Hindlimb muscle (tissue), 1 donor: ENCODE measurements at regions not wholly inside any gene's neighbourhood (a gene's known extent, or its start where the extent isn't known, plus 50 kb on each side); places are given as distances from the start of the nearest gene placed in this dataset.
A peak's percentile ranks its signal among the peaks of the same experiment; 100 is the strongest.

ENCODE experiments used
- DNase-seq: peaks from one replicate; pipeline ENCODE4 v3.0.0-alpha.2; 2013

DNA sequence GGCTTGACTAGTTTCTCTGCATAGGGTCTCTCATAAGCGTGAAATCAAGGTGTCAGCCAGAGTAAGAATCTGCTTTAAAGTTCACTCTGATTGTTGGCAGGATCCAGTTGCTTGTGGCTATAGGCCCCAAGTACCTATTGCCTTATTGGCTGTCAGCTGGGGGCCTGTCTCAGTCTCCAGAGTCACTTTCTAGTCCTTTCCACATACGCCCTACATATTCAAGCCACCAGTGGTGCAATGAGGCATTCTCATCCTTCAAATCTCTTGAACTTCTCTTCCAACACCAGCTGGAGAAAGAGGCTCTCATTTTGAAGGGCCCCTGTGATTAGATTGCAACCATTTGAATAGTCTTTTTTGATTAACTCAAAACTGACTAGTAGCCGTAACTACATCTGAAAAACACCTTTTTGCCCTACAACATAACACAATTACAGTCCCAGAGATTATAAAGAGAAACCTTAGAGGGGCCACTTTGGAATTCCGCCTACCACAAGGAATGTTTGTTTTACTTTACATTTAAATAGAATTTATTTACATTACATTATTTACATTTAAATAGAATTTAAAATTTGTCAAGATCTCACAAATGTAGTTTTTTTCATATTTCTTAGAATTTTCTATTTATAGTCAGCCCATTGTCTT lies 520.1 kb downstream of the DSC3 start:
- DNase-seq, result no peak

- no peak for DNase-seq
Measured at GRCh38 chr18:30514059-30514458, 528.5 kb downstream of the DSC3 start.

DNA sequence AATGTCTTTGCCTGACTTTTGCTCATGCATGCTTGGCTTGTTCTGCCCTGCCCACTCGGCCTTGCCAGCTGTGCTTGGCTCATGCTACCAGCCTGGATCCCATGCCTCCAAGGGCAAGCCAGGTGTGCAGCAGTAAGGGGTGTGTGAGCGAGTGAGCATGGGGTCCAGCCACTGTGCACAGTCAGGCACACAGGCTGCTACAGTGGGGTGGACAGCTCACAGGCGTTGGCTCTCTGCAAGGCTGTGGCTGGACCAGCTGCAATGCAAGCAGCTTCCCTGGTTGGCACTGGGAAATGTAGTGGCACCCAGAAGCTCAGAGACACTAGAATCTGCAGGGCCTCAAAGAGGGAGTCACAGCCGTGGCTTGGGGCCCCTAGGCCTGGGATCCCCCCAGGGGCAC lies 529.7 kb downstream of the DSC3 start:
- DNase-seq, result no peak

DNA sequence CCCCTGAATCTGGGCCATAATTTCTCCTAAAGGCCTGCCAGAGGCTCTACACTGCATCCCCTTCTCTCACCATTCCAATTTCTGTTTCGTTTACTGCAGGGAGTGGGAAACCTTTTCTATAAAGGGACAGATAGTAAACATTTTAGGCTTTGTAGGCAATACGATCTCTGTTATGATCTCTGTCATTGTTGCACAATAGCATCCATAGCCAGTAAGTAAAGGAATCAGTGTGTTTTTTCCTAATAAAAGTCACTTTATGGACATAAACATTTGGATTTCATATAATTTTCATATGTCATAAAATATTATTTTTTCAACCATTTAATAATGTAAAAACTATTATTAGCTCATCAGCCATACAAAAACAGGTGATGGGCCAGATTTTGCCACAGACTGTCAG lies 531.7 kb downstream of the DSC3 start:
- no peak for DNase-seq

DNA sequence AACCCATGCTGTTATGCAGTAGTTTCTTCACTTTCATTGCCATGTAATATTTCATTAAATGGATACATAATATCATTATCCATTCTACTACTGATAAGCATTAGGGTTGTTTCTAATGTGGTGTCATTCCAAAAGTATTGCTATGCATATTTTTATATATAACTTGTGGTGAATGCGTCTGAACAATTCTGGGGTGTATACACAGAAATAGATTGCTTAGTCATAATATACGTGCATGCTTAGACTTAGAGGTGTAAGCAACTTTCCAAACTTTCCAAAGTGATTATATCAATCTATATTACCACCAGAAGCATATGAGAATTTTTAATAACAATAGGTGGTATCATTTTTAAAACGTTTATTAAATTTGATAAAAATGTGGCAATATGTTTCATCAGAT lies 540.9 kb downstream of the DSC3 start:
- DNase-seq, result no peak

DNA sequence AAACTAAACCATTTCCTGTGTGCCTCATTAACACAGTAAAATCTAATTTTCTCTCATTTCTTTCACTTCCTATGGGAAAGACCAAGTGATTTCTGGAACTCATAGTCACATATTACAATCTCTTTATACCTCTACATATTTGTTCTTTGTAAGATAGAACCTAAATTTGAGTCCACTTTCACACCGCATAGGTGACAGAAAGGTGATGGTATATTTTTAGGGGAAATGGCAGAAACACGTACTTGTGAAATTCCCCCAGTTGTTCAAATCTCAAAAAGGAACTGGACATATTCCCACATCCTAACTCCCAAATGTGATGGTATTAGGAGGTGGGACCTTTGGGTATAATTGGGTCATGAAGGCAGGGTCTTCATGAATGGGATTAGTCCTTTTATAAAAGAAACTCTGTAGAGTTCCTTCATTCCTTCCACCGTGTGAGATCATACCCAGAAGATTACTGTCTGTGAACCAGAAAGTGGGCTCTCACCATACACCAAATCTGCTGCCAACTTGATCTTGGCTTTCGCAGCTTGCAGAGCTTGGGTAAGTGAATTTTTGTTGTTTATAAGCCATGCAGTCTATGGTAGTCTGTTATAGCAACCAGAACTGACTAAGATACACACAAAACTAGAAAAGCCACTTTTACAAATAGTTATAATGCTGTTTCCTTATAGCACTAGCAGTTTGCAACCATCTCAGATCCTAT lies 542.1 kb downstream of the DSC3 start:
- DNase-seq, result no peak

- no peak for DNase-seq
Measured at GRCh38 chr18:30499721-30500120, 542.8 kb downstream of the DSC3 start.

DNA sequence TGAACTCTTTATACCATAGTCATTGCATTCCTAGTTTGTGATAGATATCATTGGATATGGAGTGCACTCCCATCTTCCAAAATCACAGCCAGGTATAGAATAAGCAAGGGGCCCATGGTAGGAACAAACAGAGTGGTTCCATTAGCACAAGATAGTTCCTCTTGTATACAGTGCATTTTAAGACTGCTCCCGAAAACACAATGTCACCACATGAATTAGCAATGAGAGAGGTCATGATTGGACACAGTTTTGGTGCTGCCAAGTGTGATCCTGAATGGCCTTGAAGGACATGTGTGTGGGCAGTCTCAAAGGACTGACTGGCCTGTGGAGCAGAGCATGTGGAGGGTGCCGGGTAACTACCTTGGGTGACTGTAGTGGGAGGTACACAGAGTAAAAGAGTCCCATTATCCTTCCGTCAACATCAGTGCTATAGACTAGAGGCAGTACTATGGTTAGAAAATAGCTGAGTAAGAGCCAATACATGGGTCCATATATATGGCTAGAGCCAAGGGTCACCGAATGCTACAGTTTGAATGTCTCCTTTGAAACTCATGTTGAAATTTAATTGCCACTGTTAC lies 549.9 kb downstream of the DSC3 start:
- DNase-seq, result no peak

DNA sequence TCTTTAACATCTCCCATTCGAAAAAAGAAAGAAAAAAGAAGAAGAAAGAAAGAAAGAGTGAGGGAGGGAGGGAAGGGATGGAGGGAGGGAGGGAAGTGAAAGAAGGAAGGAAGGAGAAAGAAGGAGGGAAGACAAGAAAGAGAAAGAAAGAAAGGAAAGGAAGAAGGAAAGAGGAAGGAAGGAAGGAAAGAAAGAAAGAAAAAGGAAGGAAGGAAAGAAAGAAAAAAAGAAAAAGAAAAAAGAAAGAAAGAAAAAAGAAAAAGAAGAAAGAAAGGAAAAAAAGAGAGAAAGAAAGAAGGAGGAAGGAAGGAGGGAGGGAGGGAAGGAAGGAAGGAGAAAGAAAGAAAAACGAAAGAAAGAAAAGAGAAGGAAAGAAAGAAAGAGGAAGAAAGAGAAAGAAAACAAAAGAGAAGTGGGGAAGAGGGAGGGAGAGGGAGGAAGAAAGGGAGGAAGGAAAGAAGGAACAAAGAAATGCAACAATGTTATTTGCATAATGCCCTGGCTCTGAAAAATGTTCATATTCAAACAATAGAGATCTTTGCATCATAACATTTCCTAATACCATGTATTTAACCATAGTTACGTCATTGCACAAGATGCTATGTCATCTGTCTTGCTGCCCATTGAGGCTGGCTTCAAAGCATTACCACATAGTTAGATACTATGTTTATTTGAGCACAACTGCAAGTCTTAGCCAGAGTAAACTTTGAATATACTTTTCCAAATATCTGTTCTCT lies 550.6 kb downstream of the DSC3 start:
- no peak for DNase-seq

- no peak for DNase-seq
Measured at GRCh38 chr18:30489890-30490643, 552.5 kb downstream of the DSC3 start.

DNA sequence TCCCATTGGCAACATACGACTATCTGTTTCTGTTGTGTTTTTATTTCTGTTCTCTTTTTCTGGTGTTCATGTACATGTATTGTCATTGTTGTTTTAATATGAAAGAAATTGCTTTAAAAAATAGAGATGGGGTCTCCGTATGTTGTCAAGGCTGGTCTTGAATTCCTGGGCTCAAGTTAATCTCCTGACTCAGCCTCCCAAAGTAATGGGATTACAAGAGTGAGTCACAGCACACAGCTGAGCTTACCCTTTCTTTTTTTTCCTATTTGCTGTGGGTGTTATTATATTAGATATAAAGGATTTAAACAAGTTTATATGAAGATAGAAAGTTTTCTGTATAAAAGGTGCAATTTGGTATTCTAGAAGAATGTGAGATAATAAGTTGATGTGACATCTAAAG lies 554.6 kb downstream of the DSC3 start:
- DNase-seq, result no peak

DNA sequence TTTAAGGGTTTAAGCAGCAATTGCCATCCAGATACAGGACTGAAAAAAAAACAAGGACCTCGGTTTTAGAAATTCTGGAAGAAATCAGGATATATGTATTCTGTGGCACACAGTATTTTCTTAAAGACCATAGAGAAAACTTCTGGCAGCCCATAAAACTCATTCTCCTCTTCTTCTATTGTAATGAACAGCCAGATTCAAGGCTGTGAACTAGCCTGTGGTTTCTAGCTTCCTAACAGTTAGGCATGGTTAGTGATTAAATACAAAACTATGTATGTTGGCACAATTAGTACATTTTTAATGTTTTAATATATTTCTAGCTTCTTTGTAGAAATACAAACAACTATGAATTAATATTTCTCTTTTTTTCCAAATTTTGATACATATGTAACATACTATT lies 555.7 kb downstream of the DSC3 start:
- no peak for DNase-seq

DNA sequence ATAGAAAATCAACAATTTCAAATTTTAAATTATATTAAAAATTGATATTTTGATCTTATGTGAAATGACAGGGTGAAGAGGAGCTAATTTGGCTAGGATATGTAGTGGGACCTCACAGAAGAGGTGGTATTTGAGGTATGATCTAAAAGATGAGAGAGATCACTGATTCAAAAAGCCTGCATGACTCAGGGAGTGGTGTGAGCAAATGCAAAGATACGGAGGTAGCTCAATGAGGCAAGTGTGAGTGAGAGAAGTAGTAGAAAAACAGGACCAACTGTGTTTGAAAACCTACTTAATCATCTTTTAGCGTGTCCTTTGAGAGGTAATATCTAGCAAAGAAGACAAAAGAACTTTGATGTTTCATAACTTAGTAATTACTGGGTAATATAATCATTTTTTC lies 557.5 kb downstream of the DSC3 start:
- no peak for DNase-seq

GRCh38 chr18:30481871-30482270 lies 560.7 kb downstream of the DSC3 start:
- DNase-seq, result no peak

GRCh38 chr18:30469091-30469490 lies 573.5 kb downstream of the DSC3 start:
- peak; percentile 12 for DNase-seq

DNA sequence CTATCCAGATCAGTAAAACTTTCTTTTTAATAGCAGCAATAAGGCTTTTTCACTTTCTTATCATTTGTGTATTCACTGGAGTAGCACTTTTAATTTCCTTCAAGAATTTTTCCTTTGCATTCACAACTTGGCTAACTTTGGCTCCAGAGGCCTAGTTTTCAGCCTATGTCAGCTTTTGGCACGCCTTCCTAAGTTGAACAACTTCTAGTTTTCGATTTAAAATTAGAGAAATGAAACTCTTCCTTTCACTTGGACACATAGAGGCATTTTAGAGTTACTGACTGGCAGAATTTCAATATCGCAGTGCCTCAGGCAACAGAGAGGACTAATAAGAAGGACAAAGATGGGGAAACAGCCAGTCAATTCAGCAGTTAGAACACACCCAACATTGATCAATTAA lies 577.4 kb downstream of the DSC3 start:
- DNase-seq, result peak; percentile 51

DNA sequence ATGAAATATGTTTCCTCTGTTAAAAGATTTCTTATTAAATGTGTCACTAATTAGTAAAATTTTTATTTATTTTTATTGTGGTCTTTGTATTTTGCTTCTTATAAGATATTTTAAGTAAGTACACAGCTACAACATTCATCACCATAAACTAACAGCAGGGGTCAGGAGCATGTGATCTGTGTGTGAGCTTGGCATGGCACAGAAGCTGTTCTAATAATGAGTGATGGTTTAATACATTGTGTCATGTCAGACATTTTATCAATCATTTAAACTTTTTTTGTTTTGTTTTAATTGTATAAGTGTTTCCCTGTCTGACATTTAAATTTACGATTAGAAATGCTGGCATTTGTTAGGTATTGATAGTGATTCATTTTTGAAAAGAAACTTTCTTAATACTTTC lies 585.4 kb downstream of the DSC3 start:
- no peak for DNase-seq

DNA sequence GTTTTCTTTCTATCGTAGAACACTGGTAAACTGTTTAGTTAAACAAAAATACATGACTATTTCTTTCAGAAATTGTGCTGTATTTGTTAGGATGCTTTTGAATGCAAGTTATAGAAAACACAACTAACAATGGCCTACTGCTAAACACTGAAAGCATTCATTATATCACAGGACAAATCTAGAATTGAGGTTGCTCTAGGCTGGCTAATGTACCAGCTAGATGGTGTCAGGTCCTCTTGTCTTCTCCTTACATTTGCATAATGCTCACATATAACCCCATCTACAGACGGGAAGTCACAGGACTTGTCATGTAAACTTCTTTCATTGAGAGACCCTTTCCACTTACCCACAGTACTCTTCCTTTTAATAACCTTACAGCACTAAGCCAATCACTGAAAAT lies 586.8 kb downstream of the DSC3 start:
- no peak for DNase-seq

- DNase-seq, result no peak
Measured at GRCh38 chr18:30454920-30455319, 587.6 kb downstream of the DSC3 start.

DNA sequence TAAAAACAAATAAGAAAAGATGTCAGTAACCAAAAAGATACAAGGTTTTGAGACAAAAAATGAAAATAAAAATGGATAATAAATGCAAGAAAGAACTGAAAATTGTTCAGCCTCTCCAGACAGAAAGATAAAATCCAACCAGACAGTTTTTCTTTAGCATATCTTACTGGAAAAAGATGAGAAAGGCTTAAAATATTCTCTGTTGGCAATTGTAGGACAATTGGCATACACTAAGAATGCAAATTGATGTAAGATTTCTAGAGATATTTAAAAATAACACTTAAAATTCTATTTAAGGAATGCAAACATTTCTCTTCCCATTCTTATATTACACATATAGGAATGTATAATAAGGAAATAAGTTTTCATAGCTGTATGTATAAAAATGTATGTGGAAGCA lies 590.6 kb downstream of the DSC3 start:
- no peak for DNase-seq

GRCh38 chr18:30450927-30451326 lies 591.6 kb downstream of the DSC3 start:
- no peak for DNase-seq

- no peak for DNase-seq
Measured at GRCh38 chr18:30446605-30447004, 595.9 kb downstream of the DSC3 start.

DNA sequence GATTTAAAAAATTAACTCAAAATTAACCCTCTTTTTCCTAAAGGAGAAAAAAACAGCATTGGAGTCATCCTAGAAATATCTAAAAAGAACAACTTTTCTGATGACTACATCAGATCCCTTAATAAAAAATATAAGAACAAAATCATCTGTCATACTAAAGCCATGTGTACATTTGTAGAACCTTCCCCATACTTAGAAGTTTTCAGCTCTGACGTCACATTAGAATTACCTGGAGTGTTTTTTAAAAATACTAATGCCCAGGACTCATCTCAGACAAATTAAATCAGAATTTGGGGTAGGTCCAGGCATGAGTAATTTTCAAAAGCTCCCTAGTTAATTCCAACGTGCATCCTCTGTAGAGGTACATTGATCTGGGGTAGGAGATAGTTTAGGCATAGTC lies 598.0 kb downstream of the DSC3 start:
- DNase-seq, result no peak
